IMR-90 (cell line): ENCODE measurements at regions not wholly inside any gene's neighbourhood (a gene's known extent, or its start where the extent isn't known, plus 50 kb on each side); places are given as distances from the start of the nearest gene placed in this dataset.

Source experiments
- ATAC-seq: fragments of 200-7000 bp; cut with Tn5 transposase; 2 replicates; pipeline ENCODE4 v1.9.1; 2020; ENCODE audit warnings: low read depth, mild to moderate bottlenecking, moderate library complexity
- BruUV-seq: library from RNA; stranded (reverse); fragments of 400-500 nt; replicated peaks from 2 replicates; lab custom pipeline; 2021; lab: Mats Ljungman, UMichigan
- CTCF ChIA-PET: fragments of 300-600 bp; formaldehyde crosslinking; extraction: SDS; loops from one replicate; lab custom pipeline; 2021; ENCODE audit warnings: antibody characterized with exemption; lab: Yijun Ruan, JAX
- POLR2A ChIA-PET: fragments of 300-600 bp; sonication (Branson Sonifier 250); formaldehyde crosslinking; loops from one replicate; lab custom pipeline; 2022; ENCODE audit warnings: antibody characterized with exemption; ENCODE audit not compliant: unreplicated experiment; lab: Charles Lee
- DNase-seq: peaks from one replicate; pipeline ENCODE4 v3.0.0; 2013
- H2AFZ ChIP-seq: replicated peaks from 2 replicates; pipeline ENCODE3; 2013; ENCODE audit warnings: low read length, mild to moderate bottlenecking; ENCODE audit not compliant: poor library complexity
- H2AK5ac ChIP-seq: 2 replicates; pipeline ENCODE4 v1.6.1; 2013; ENCODE audit warnings: low read depth, low read length, inconsistent platforms
- H2AK9ac ChIP-seq: replicated peaks from 2 replicates; pipeline ENCODE3; 2013; ENCODE audit warnings: mild to moderate bottlenecking, low read depth, low read length, moderate library complexity; ENCODE audit not compliant: poor library complexity
- H2BK120ac ChIP-seq: 2 replicates; pipeline ENCODE4 v1.6.1; 2013; ENCODE audit warnings: low read depth, low read length, inconsistent platforms
- H2BK15ac ChIP-seq: 3 replicates; pipeline ENCODE4 v1.6.1; 2013; ENCODE audit warnings: low read depth, low read length, inconsistent platforms
- H2BK20ac ChIP-seq: 2 replicates; pipeline ENCODE4 v1.6.1; 2013; ENCODE audit warnings: low read depth, mild to moderate bottlenecking, inconsistent platforms, low read length, moderate library complexity
- H2BK5ac ChIP-seq: 2 replicates; pipeline ENCODE4 v1.6.1; 2013; ENCODE audit warnings: mild to moderate bottlenecking, low read depth, low read length, inconsistent platforms; ENCODE audit not compliant: poor library complexity, severe bottlenecking
- H3K14ac ChIP-seq: replicated peaks from 2 replicates; pipeline ENCODE4 v1.6.1; 2013; ENCODE audit warnings: low read depth, low read length, inconsistent platforms
- H3K18ac ChIP-seq: 2 replicates; pipeline ENCODE4 v1.6.1; 2013; ENCODE audit warnings: low read depth, low read length, control low read depth
- H3K23ac ChIP-seq: 2 replicates; pipeline ENCODE4 v1.6.1; 2013; ENCODE audit warnings: low read depth, low read length, inconsistent platforms
- H3K27ac ChIP-seq: 2 replicates; pipeline ENCODE4 v1.5.1; 2013; ENCODE audit warnings: mild to moderate bottlenecking, control low read depth, low read length; ENCODE audit not compliant: insufficient read depth
- H3K27me3 ChIP-seq: 2 replicates; pipeline ENCODE4 v1.6.1; 2013; ENCODE audit warnings: low read length; ENCODE audit not compliant: control insufficient read depth, insufficient read depth
- H3K36me3 ChIP-seq: 2 replicates; pipeline ENCODE4 v1.6.1; 2013; ENCODE audit warnings: low read length, mixed read lengths; ENCODE audit not compliant: control insufficient read depth, insufficient read depth
- H3K4ac ChIP-seq: 2 replicates; pipeline ENCODE4 v1.6.1; 2013; ENCODE audit warnings: low read depth, low read length, inconsistent platforms
- H3K4me1 ChIP-seq: 2 replicates; pipeline ENCODE4 v1.6.1; 2013; ENCODE audit warnings: low read length, mixed read lengths; ENCODE audit not compliant: control insufficient read depth, insufficient read depth
- H3K4me2 ChIP-seq: 2 replicates; pipeline ENCODE4 v1.6.1; 2013; ENCODE audit warnings: low read depth, mild to moderate bottlenecking, control low read depth, low read length, moderate library complexity
- H3K4me3 ChIP-seq: 2 replicates; pipeline ENCODE4 v1.5.1; 2013; ENCODE audit warnings: low read depth, mild to moderate bottlenecking, control low read depth, low read length, moderate library complexity; ENCODE audit not compliant: insufficient read depth
- H3K56ac ChIP-seq: 2 replicates; pipeline ENCODE4 v1.6.1; 2013; ENCODE audit warnings: low read length, inconsistent platforms; ENCODE audit not compliant: insufficient read depth; ENCODE audit errors: extremely low read depth
- H3K79me1 ChIP-seq, 2 experiments: 2 replicates each; pipeline ENCODE4 v1.6.1; 2013; ENCODE audit warnings: low read length in 2 of 2, inconsistent platforms in 1 of 2, low read depth in 1 of 2
- H3K9ac ChIP-seq: 2 replicates; pipeline ENCODE4 v1.6.1; 2013; ENCODE audit warnings: low read depth, low read length, control low read depth
- H3K9me1 ChIP-seq: 2 replicates; pipeline ENCODE4 v1.6.1; 2013; ENCODE audit warnings: low read length, inconsistent platforms; ENCODE audit not compliant: insufficient read depth
- H3K9me3 ChIP-seq: 2 replicates; pipeline ENCODE4 v1.6.1; 2013; ENCODE audit warnings: low read length; ENCODE audit not compliant: control insufficient read depth, insufficient read depth
- H4K20me1 ChIP-seq: 2 replicates; pipeline ENCODE4 v1.6.1; 2013; ENCODE audit warnings: low read length, inconsistent platforms; ENCODE audit not compliant: insufficient read depth
- H4K5ac ChIP-seq: 2 replicates; pipeline ENCODE4 v1.6.1; 2013; ENCODE audit warnings: mild to moderate bottlenecking, low read depth, low read length, control low read depth
- H4K8ac ChIP-seq, 2 experiments: 2 replicates each; pipeline ENCODE4 v1.6.1; 2013; ENCODE audit warnings: low read depth in 2 of 2, low read length in 2 of 2, control low read depth in 1 of 2, inconsistent platforms in 1 of 2
- H4K91ac ChIP-seq: 2 replicates; pipeline ENCODE4 v1.6.1; 2013; ENCODE audit warnings: low read depth, low read length, inconsistent platforms; ENCODE audit not compliant: insufficient read depth
- BHLHE40 ChIP-seq: fragments of 150-350 bp; IDR thresholded peaks from 2 replicates; pipeline ENCODE4 v1.6.1; 2016; ENCODE audit warnings: mild to moderate bottlenecking, low read depth, low read length
- CEBPB ChIP-seq: IDR thresholded peaks from 2 replicates; pipeline ENCODE4 v1.6.1; 2012; ENCODE audit warnings: low read depth, low read length, improper control_type of control experiment
- CHD1 ChIP-seq: IDR thresholded peaks from 2 replicates; pipeline ENCODE4 v1.6.1; 2012; ENCODE audit warnings: low read depth, low read length, improper control_type of control experiment
- CTCF ChIP-seq: conservative IDR thresholded peaks from 2 replicates; pipeline ENCODE4 v1.5.1; 2012; ENCODE audit warnings: mild to moderate bottlenecking, low read depth, low read length, improper control_type of control experiment
- ELK1 ChIP-seq: fragments of 150-350 bp; IDR thresholded peaks from 2 replicates; pipeline ENCODE4 v1.6.1; 2016; ENCODE audit warnings: low read depth, mild to moderate bottlenecking, low read length, moderate library complexity, borderline replicate concordance
- FOS ChIP-seq: fragments of 150-350 bp; IDR thresholded peaks from 2 replicates; pipeline ENCODE4 v1.6.1; 2016; ENCODE audit warnings: low read depth, low read length
- MAFK ChIP-seq: IDR thresholded peaks from 2 replicates; pipeline ENCODE4 v1.6.1; 2012; ENCODE audit warnings: low read depth, low read length, improper control_type of control experiment
- MAZ ChIP-seq: IDR thresholded peaks from 2 replicates; pipeline ENCODE4 v1.6.1; 2012; ENCODE audit warnings: low read depth, mild to moderate bottlenecking, low read length, improper control_type of control experiment, moderate library complexity, borderline replicate concordance
- MXI1 ChIP-seq: IDR thresholded peaks from 2 replicates; pipeline ENCODE4 v1.6.1; 2012; ENCODE audit warnings: low read depth, mild to moderate bottlenecking, low read length, moderate library complexity, borderline replicate concordance
- NFE2L2 ChIP-seq: fragments of 150-350 bp; IDR thresholded peaks from 2 replicates; pipeline ENCODE4 v1.6.1; 2016; ENCODE audit warnings: low read depth, mild to moderate bottlenecking, low read length
- POLR2A ChIP-seq: IDR thresholded peaks from 2 replicates; pipeline ENCODE4 v1.6.1; 2012; ENCODE audit warnings: mild to moderate bottlenecking, low read depth, low read length
- RAD21 ChIP-seq: IDR thresholded peaks from 2 replicates; pipeline ENCODE4 v1.6.1; 2012; ENCODE audit warnings: low read length, improper control_type of control experiment
- RCOR1 ChIP-seq: IDR thresholded peaks from 2 replicates; pipeline ENCODE4 v1.6.1; 2012; ENCODE audit warnings: mild to moderate bottlenecking, low read length, improper control_type of control experiment; ENCODE audit not compliant: insufficient replicate concordance
- RFX5 ChIP-seq: IDR thresholded peaks from 2 replicates; pipeline ENCODE4 v1.8.0; 2012; ENCODE audit warnings: low read depth, mild to moderate bottlenecking, low read length, moderate library complexity
- SMC3 ChIP-seq: fragments of 150-350 bp; IDR thresholded peaks from 2 replicates; pipeline ENCODE4 v1.6.1; 2016; ENCODE audit warnings: low read depth, mild to moderate bottlenecking, antibody characterized with exemption, low read length, moderate library complexity
- USF2 ChIP-seq: fragments of 150-350 bp; IDR thresholded peaks from 2 replicates; pipeline ENCODE4 v1.6.1; 2017; ENCODE audit warnings: mild to moderate bottlenecking, antibody characterized with exemption, low read length, low read depth
- WGBS, 2 experiments: methylation state at CpG; one replicate each; pipeline versions ENCODE4 v1.1.5 to v1.1.7; 2013; ENCODE audit warnings: missing lambda C conversion rate in 2 of 2; ENCODE audit not compliant: insufficient read length in 1 of 2; ENCODE audit errors: extremely low coverage in 2 of 2; 5-methylcytosine and 5-hydroxymethylcytosine counted together
- dilution Hi-C: fragments of 300-500 bp; cut with HindIII; formaldehyde crosslinking; loops from one replicate; pipeline ENCODE4 v1.14.3; 2018; ENCODE audit warnings: low sequenced_read_pairs; ENCODE audit not compliant: unreplicated experiment
- in situ Hi-C: fragments of 300-500 bp; cut with MboI; formaldehyde crosslinking; loops from 3 replicates; pipeline ENCODE4 v1.14.3; 2019; ENCODE audit warnings: low sequenced_read_pairs, inconsistent platforms, mixed read lengths
- intact Hi-C: fragments of 100-400 bp; cut with micrococcal nuclease; formaldehyde crosslinking; loops from 2 replicates; pipeline ENCODE4 v1.10.0; 2022

- Histone ChIP-seq H4K20me1 (no peaks in the 10 kb centered on the region), H2AK5ac (no peak overlapping the region), H4K5ac (no peak overlapping the region), H3K4me3 (no peak overlapping the region), H2BK20ac (no peak overlapping the region), H3K4me2 (no peak overlapping the region), H3K9me1 (no peaks in the 10 kb centered on the region), H3K27me3 (no peaks in the 10 kb centered on the region), H3K23ac (no peak overlapping the region), H3K9ac (no peak overlapping the region), H2AFZ (no peak overlapping the region), H3K4me1 (no peaks in the 10 kb centered on the region), H3K9me3 (peaks cover 2% of the 10 kb centered on the region; the same call in 1 of the 2 replicates), H3K18ac (no peak overlapping the region), H3K27ac (no peak overlapping the region), H3K36me3 (no peaks in the 10 kb centered on the region), H2BK120ac (no peak overlapping the region), H3K56ac (no peak overlapping the region), H2BK5ac (no peak overlapping the region), H3K4ac (no peak overlapping the region), H4K91ac (no peak overlapping the region), H2AK9ac (no peak overlapping the region), H2BK15ac (no peak overlapping the region), H3K14ac (no peak overlapping the region), H4K8ac (no peak overlapping the region), H3K79me1 (no peaks in the 10 kb centered on the region)
- dilution Hi-C loops (no loop called here), in situ Hi-C loops (no loop called here), intact Hi-C loops (no loop called here)
- DNase-seq (no peak), ATAC-seq (no peak)
- BruUV-seq = no TSS peak
- TF ChIP-seq CHD1 (no peak), RCOR1 (no peak), POLR2A (no peak), SMC3 (no peak), MXI1 (no peak), RAD21 (no peak), NFE2L2 (no peak), CEBPB (no peak), BHLHE40 (no peak), CTCF (no peak), RFX5 (no peak), ELK1 (no peak), USF2 (no peak), MAZ (no peak), FOS (no peak), MAFK (no peak)
- CTCF ChIA-PET = no interaction called here
- WGBS, 2 experiments = no CpG with 5 or more reads among the region's 3 CpGs
- POLR2A ChIA-PET = no interaction called here
Measured at GRCh38 chr3:34292605-34293300, 494.3 kb downstream of the PDCD6IP start.
